GM13977 (cell line): ENCODE measurements at regions not wholly inside any gene's neighbourhood (a gene's known extent, or its start where the extent isn't known, plus 50 kb on each side); places are given as distances from the start of the nearest gene placed in this dataset.

Source experiments
- DNase-seq: peaks from one replicate; pipeline ENCODE4 v3.0.0; 2012; ENCODE audit warnings: low spot score
- in situ Hi-C: fragments of 300-500 bp; cut with MboI; formaldehyde crosslinking; loops from one replicate; pipeline ENCODE4 v1.12.0; 2022; ENCODE audit warnings: low sequenced_read_pairs, low pct_unique_long_range_greater_than_20kb, mixed read lengths, inconsistent platforms; ENCODE audit not compliant: unreplicated experiment
- TF ChIP-seq, protein P1 (sequence below): IDR thresholded peaks from 2 replicates; pipeline ENCODE4 v1.5.1; 2012; ENCODE audit warnings: mild to moderate bottlenecking, control low read depth; ENCODE audit not compliant: insufficient read depth; ENCODE audit errors: extremely low read depth, missing control alignments

DNA sequence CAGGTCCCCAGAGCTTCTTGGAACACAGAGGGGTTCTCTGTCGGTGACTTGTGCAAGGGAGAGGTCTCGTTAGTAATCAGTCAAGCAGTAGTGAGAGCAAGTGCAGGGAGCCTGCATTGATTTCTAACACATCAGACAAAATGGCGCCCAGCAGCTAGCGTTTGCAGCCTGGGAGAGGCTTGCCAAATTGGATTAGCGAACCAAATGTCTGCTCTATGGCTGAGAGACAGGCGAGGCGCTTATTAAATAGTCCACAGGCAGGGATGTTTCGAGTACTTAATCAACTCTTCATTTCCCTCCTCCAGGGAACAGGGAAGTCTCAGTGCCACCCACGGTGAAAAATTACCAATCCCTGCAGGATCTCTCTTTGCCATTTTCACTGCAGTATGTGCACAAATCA is 131.4 kb upstream of the SHB start:
- TF ChIP-seq, protein P1, sequence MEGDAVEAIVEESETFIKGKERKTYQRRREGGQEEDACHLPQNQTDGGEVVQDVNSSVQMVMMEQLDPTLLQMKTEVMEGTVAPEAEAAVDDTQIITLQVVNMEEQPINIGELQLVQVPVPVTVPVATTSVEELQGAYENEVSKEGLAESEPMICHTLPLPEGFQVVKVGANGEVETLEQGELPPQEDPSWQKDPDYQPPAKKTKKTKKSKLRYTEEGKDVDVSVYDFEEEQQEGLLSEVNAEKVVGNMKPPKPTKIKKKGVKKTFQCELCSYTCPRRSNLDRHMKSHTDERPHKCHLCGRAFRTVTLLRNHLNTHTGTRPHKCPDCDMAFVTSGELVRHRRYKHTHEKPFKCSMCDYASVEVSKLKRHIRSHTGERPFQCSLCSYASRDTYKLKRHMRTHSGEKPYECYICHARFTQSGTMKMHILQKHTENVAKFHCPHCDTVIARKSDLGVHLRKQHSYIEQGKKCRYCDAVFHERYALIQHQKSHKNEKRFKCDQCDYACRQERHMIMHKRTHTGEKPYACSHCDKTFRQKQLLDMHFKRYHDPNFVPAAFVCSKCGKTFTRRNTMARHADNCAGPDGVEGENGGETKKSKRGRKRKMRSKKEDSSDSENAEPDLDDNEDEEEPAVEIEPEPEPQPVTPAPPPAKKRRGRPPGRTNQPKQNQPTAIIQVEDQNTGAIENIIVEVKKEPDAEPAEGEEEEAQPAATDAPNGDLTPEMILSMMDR: no peak
- DNase-seq: no peak
- in situ Hi-C loops: no loop called here

DNA sequence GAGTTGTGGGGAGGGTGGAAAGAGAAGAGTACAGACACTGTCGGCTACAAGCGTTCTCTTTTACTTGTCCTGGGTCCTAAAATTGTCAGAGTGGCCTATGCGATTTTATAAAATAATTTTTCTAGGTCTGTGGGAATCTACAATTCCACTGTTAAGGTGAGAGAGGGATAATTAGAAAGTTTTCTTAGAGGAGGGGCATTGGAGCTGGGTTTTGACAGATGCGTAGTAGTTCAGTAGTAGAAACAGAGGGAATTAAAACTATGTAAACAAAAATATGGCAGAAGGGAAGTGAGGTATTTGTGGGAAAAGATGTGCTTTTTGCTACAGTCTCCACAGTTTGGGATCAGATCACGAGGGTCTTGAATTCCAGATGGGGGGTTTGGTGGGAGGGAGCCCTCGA is 129.1 kb upstream of the SHB start:
- TF ChIP-seq, protein P1: no peak
- DNase-seq: no peak
- in situ Hi-C loops: no loop called here

DNA sequence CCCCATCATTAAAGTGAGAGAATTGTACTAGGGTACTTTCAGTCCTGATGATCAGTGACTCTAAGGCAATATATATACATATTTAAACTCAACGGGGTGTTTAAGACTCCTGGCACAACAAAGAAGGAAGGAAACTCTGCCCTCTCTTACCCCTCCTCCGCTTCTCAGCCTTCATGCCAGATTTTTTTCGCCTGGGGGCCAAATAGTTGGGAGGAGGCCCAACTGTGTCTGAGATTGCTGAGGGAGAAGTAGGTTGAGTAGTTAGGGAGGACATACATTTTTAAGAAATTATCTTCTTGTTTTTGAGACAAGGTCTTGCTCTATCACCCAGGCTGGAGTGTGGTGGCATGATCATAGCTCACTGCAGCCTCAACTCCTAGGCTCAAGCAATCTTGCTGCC is 127.7 kb upstream of the SHB start:
- in situ Hi-C loops: no loop called here
- no peak for DNase-seq
- TF ChIP-seq, protein P1: no peak

DNA sequence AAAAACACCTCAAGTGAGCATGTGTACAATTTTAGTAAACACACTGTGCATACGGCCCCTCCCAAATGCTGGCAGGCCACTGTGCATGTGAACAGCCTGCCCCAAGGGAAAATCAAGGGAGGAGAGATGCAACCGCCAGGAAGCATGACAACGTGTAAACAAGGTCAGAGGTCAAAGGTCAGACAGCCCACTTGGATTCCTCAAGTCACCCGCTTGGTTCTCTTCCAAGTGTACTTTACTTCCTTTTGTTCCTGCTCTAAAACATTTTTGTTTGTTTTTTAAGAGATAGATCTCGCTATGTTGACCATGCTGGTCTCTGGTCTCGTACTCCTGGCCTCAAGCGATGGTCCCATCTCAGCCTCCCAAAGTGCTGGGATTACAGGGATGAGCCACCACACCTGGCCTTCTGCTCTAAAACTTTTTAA is 126.7 kb upstream of the SHB start:
- TF ChIP-seq, protein P1: no peak
- in situ Hi-C loops: no loop called here
- DNase-seq: no peak

DNA sequence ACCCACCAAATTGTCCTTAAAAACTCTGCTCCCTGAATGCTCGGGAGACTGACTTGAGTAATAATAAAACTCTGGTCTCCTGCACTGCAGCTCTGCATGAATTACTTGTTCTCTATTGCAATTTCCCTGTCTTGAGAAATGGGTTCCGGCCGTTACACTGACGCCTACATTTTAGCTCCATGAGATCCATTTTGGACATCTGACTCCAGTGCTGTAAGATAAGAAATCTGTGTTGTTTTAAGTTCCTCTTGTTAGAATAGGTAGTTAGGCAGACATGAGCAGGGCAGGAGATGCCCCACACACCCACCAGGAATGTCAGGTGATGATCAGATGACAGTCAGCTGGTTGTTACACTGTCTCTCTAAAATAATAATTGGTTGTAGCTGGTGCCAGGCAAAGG is 125.8 kb upstream of the SHB start:
- TF ChIP-seq, protein P1: no peak
- in situ Hi-C loops: no loop called here
- no peak for DNase-seq

DNA sequence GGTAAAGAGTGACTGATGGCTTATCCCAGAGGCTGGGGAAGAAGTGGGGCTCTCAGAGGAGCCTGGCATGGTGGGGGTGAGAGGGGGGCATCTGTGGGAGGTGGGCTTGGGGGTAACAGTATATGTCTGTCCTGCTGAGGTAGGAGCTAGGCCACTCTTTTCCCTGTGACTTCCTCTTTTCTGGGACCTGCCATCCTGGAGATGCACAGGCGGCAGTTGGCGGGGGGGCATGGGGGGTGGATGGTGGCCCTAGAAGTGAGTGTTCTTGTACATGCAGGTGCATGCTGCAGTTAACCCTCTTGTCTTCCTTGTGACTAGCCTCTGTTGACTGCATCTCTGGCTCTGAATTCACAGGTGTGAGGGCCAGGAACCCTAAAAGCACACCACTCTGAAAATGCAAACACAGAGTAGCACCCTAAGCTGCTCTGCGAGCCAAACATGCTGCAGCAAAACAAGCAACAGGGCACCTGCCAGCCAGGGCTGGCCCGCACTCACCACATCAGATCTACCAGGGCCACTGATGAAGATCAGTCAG is 123.8 kb upstream of the SHB start:
- in situ Hi-C loops: no loop called here

More for the DNA sequence above, 123.8 kb upstream of the SHB start:
- DNase-seq: no peak
- TF ChIP-seq, protein P1: no peak
